HG02943 (cell line): ENCODE measurements at regions not wholly inside any gene's neighbourhood (a gene's known extent, or its start where the extent isn't known, plus 50 kb on each side); places are given as distances from the start of the nearest gene placed in this dataset.
"Not testable (repeated sequence)": the region's sequence is repeated elsewhere in the genome, so short reads cannot be mapped to it uniquely, and the experiment has no call there.

ENCODE experiments used
- ATAC-seq: cut with Tn5 transposase; IDR thresholded peaks from one replicate; pipeline ENCODE4 v1.9.1; 2021; ENCODE audit warnings: mild to moderate bottlenecking, low read depth, moderate library complexity; ENCODE audit not compliant: unreplicated experiment

- ATAC-seq, result no peak
These were observed 283.6 kb downstream of the SHOX start for GRCh38 chrX:914206-914605.

DNA sequence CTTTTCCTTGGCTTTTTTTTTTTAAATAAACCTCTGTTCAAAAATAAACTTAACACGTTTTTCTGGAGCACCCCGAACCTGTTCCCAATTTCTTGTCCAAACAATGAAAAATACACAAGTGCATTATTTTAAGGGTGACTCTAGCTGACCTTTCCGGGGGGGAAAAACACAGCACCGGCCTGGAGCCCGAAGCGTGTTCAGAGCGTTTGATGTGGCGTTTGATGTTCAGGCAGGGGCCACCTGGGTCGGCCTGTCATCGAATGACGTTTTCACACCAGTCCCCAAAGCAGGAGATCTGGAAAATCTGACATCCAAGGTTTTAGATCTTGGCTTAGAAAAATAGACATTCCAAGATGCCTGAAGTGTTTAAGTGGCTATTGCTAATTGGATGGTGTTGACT, 282.1 kb downstream of the SHOX start:
- ATAC-seq, result no peak

DNA sequence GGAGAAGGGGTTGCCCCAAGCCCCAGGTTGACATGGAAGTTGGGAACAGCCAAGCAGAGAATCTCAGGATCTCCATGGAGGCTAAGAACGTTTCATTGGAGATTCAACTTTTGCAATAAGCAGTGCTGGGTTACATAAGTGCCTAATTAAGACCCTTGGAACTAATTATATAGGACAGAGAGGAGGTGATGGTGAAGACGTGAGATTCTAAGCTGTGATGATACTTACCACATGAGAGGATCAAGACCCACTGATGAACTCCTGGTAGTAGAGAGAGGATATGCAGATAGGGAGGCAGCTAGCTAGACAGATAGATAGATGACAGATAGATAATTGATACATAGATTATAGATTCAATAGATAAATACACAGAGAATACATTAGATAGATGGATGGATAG, 278.5 kb downstream of the SHOX start:
- not testable (repeated sequence) for ATAC-seq

- no peak for ATAC-seq
These were observed 276.0 kb downstream of the SHOX start for GRCh38 chrX:906586-906985.

DNA sequence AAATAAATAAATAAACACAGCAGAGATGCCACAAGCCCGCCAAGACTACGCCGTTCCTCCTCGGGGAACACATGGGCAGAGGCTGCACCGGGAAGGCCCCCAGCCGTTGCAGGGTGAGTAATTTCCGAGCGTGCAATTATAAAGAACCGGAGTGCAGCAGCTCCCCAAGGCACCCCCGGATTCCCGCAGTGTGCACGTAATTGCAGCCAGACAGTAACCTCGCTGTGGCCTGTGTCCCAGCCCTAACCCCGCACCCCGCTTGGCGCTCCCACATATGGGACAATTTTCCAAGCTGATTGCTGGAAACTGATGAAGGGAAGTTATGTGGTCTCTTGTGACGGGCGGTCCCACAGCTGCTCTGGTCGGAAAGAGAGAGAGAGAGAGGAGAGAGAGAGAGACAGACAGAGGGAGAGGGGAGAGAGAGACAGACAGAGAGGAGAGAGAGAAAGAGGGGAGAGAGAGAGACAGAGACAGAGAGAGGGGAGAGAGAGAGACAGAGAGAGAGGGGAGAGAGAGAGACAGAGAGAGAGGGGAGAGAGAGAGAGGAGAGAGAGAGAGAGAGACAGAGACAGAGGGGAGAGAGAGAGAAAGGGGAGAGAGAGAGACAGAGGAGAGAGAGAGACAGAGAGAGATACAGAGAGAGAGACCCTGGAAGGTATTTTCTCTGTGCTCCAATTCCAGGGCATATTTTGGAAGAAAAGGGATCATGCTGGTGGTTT, 275.4 kb downstream of the SHOX start:
- ATAC-seq, result no peak

- no peak for ATAC-seq
These were observed 272.5 kb downstream of the SHOX start for GRCh38 chrX:903116-903515.

GRCh38 chrX:896256-896655, 265.7 kb downstream of the SHOX start:
- no peak for ATAC-seq

DNA sequence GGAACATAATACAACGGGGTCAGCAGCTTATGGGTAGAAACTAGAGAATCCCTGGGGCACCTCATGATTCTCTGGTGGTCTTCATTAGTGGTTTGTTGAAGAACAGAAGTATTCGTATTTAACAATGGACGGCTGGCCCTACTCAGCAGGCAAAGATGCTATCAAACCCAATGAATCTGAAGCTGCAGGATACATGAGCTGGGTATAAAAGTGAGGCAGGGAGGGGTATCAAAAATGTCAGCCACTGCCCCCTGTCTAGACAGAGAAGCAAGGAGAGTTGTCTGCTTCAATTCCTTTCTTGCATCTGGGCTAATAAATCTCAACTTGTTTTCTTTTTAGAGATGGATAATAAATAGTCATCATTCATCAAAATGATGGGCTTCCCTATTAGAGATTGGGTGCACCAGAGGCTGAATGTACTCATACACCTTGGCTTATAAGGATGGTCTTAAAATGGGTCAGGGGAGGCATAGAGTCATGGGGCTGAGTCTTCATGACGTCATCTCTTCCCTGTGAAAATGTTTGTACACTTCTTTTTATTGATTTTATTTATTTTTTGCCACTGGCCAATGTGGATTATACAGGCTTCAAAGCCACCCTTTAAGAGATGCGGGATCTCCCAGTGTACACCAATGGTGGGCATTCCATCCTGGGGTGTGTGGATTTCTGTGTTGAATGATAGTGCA, 259.5 kb downstream of the SHOX start:
- ATAC-seq, result no peak

DNA sequence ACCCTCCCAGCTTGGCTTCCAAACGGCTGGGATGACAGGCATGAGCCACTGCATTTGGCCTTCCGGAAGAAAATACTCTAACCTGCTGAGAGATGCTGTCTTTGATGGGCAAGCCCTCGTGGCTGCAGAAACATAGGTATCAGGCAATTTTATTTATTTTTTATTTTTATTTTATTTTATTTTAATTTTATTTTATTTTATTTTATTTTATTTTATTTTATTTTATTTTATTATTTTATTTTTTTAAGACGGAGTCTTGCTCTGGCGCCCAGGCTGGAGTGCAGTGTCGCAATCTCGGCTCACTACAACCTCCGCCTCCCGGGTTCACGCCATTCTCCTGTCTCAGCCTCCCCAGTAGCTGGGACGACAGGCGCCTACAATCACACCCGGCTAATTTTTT, 257.1 kb downstream of the SHOX start:
- ATAC-seq, result not testable (repeated sequence)

GRCh38 chrX:883588-883987, 253.0 kb downstream of the SHOX start:
- ATAC-seq, result no peak

DNA sequence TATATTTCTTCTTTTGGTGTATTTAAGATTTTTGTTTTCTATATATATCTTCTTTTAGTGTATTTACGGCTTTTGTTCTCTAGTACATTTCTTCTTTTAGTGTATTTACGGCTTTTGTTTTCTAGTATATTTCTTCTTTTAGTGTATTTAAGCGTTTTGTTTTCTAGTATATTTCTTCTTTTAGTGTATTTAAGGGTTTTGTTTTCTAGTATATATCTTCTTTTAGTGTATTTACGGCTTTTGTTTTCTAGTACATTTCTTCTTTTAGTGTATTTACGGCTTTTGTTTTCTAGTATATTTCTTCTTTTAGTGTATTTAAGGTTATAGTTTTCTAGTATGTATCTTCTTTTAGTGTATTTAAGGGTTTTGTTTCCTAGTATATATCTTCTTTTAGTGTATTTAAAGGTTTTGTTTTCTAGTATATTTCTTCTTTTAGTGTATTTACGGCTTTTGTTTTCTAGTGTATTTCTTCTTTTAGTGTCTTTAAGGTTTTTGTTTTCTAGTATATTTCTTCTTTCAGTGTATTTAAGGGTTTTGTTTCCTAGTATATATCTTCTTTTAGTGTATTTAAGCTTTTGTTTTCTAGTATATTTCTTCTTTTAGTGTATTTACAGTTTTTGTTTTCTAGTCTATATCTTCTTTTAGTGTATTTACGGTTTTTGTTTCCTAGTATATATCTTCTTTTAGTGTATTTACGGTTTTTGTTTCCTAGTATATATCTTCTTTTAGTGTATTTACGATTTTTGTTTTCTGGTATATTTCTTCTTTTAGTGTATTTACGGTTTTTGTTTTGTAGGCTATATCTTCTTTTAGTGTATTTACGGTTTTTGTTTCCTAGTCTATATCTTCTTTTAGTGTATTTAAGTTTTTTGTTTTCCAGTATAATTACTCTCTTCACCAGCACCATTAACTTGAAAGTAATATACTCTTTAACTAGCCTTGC, 249.4 kb downstream of the SHOX start:
- not testable (repeated sequence) for ATAC-seq

DNA sequence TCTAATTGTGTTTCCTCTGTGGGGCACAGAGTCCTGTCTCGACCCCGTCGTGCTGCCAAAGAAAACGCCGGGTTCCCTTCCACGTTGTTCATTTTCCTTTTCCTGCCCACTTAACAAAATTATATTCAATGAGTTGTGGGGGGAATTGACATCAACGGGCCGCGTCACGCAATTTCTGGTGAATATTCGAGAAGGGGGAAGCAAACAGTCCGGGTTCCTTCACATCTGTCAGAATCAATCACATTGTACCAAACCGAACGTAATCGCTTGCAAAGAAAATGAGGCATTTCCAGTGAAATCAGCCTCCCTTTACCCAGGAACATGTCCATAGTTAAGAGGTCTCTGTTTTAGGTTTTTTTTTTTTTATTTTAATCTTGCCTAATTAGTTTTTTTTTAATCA, 243.5 kb downstream of the SHOX start:
- no peak for ATAC-seq

DNA sequence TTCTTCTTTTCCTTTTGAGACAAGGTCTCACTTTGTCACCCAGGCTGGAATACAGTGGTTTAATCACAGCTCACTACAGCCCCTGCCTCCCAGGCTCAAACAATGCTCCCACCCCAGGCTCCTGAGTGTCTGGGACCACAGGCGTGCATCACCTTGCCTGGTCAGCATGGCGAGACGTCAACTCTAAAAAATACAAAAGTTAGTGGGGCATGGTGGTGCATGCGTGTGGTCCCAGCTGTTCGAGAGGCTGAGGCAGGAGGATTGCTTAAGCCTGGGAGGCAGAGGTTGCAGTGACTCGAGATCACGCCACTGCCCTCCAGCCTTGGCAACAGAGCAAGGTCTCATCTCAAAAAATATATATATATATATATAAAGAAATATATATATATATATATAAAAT, 242.4 kb downstream of the SHOX start:
- no peak for ATAC-seq

DNA sequence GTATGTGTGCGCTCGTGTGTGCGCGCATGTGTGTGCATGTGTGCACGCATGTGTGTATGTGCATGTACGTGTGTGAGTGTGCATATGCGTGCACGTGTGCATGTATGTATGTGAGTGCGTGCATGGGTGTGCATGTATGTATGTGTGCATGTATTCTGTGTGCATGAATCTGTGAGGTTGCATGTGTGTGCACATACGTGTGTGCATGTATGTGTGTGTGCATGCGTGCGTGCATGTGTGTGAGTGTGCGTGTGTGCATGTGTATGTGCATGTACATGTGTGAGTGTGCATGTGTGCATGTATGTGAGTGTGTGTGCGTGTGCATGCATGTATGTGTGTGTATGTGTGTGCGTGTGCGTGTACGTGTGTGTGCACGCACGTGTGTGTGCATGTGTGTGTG, 241.5 kb downstream of the SHOX start:
- ATAC-seq, result no peak

- no peak for ATAC-seq
These were observed 241.0 kb downstream of the SHOX start for GRCh38 chrX:871626-872025.

- ATAC-seq, result no peak
These were observed 237.5 kb downstream of the SHOX start for GRCh38 chrX:867966-868647.

- ATAC-seq, result no peak
These were observed 236.9 kb downstream of the SHOX start for GRCh38 chrX:867502-867901.

DNA sequence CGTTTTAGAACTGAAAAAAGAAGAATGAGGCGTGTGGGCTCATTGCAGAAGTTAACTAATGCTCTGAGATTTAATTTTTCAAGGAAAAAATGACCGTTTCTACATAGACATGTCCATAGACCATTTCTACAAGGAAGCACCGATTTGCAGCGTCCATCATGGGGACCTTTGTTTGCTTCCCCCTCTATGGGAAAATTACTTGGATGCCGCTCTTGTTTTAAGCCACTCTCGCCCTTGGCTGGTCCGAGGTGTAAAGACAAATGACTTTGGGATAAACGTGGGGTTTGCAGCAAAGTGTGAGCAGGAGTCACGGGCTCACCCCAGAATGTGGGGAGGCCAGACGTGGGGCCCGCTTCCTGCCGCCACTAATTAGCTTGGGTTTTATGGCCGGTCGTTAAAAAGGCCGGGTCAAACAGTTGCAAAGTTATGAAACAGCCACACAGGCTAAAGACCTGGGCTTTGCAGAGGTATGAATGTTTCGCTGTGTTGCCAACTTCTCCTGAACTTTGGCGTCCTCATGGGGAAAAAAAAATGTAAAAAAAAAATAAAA, 235.9 kb downstream of the SHOX start:
- no peak for ATAC-seq

GRCh38 chrX:865422-865821, 234.8 kb downstream of the SHOX start:
- ATAC-seq, result no peak

GRCh38 chrX:861921-862320, 231.3 kb downstream of the SHOX start:
- no peak for ATAC-seq
